Astrocyte (in vitro differentiated cells and primary cell): ENCODE measurements at regions not wholly inside any gene's neighbourhood (a gene's known extent, or its start where the extent isn't known, plus 50 kb on each side); places are given as distances from the start of the nearest gene placed in this dataset.
A peak's percentile ranks its signal among the peaks of the same experiment; 100 is the strongest.
"Not testable (repeated sequence)": the region's sequence is repeated elsewhere in the genome, so short reads cannot be mapped to it uniquely, and the experiment has no call there.

ENCODE experiments used
- DNase-seq: peaks from one replicate; pipeline ENCODE4 v3.0.0-alpha.2; 2010; ENCODE audit warnings: low read depth
- FAIRE-seq: peaks from 2 replicates; lab custom pipeline; 2011; peaks lifted over from hg19 to GRCh38; lab: Jason Lieb, UNC
- H2AFZ ChIP-seq: 2 replicates; pipeline ENCODE4 v1.6.0; 2012; ENCODE audit warnings: low read depth, low read length, inconsistent platforms
- H3K27ac ChIP-seq: 2 replicates; pipeline ENCODE4 v1.5.1; 2011; ENCODE audit warnings: low read depth, low read length, inconsistent platforms
- H3K27me3 ChIP-seq: 2 replicates; pipeline ENCODE4 v1.6.0; 2011; ENCODE audit warnings: low read length, inconsistent platforms; ENCODE audit not compliant: insufficient read depth
- H3K36me3 ChIP-seq: 2 replicates; pipeline ENCODE4 v1.5.1; 2011; ENCODE audit warnings: low read length, inconsistent platforms; ENCODE audit not compliant: insufficient read depth
- H3K4me1 ChIP-seq: 2 replicates; pipeline ENCODE4 v1.5.1; 2011; ENCODE audit warnings: low read length, inconsistent platforms; ENCODE audit not compliant: insufficient read depth
- H3K4me2 ChIP-seq: 2 replicates; pipeline ENCODE4 v1.6.0; 2012; ENCODE audit warnings: low read length, inconsistent platforms
- H3K4me3 ChIP-seq: 2 replicates; pipeline ENCODE4 v1.5.1; 2011; ENCODE audit warnings: low read depth, mild to moderate bottlenecking, low read length, inconsistent platforms; ENCODE audit not compliant: insufficient read depth
- H3K79me2 ChIP-seq: 2 replicates; pipeline ENCODE4 v1.6.0; 2012; ENCODE audit warnings: mild to moderate bottlenecking, low read length, inconsistent platforms; ENCODE audit not compliant: insufficient read depth
- H3K9ac ChIP-seq: 2 replicates; pipeline ENCODE4 v1.6.0; 2012; ENCODE audit warnings: mild to moderate bottlenecking, low read length, inconsistent platforms
- H3K9me3 ChIP-seq: 2 replicates; pipeline ENCODE4 v1.5.1; 2012; ENCODE audit warnings: low read depth, mild to moderate bottlenecking, low read length, inconsistent platforms; ENCODE audit not compliant: insufficient read depth
- H4K20me1 ChIP-seq: 2 replicates; pipeline ENCODE4 v1.6.0; 2012; ENCODE audit warnings: low read length, inconsistent platforms; ENCODE audit not compliant: insufficient read depth
- H3K27ac Mint-ChIP-seq: one replicate; pipeline ENCODE4 v1.8.0; 2021; ENCODE audit warnings: mild to moderate bottlenecking, mixed read lengths; ENCODE audit not compliant: unreplicated experiment
- H3K27me3 Mint-ChIP-seq: one replicate; pipeline ENCODE4 v1.8.0; 2021; ENCODE audit warnings: low read depth, mixed read lengths; ENCODE audit not compliant: unreplicated experiment
- H3K36me3 Mint-ChIP-seq: one replicate; pipeline ENCODE4 v1.8.0; 2021; ENCODE audit warnings: low read depth, mixed read lengths; ENCODE audit not compliant: unreplicated experiment
- H3K4me1 Mint-ChIP-seq: one replicate; pipeline ENCODE4 v1.8.0; 2021; ENCODE audit warnings: low read depth, mixed read lengths; ENCODE audit not compliant: unreplicated experiment
- H3K4me3 Mint-ChIP-seq: one replicate; pipeline ENCODE4 v1.8.0; 2021; ENCODE audit warnings: mild to moderate bottlenecking, moderate library complexity, mixed read lengths; ENCODE audit not compliant: unreplicated experiment
- H3K9me3 Mint-ChIP-seq: one replicate; pipeline ENCODE4 v1.8.0; 2021; ENCODE audit warnings: mild to moderate bottlenecking, mixed read lengths; ENCODE audit not compliant: unreplicated experiment
- CTCF ChIP-seq: IDR thresholded peaks from 2 replicates; pipeline ENCODE4 v1.5.1; 2011; ENCODE audit warnings: low read depth, mild to moderate bottlenecking, inconsistent platforms, low read length, moderate library complexity; ENCODE audit not compliant: insufficient read depth
- EZH2 ChIP-seq: IDR thresholded peaks from 2 replicates; pipeline ENCODE4 v1.6.1; 2012; ENCODE audit warnings: mild to moderate bottlenecking, low read length, inconsistent platforms; ENCODE audit not compliant: insufficient read depth

- no peak overlapping the region for H3K9ac ChIP-seq
- no peak overlapping the region for H3K27ac Mint-ChIP-seq
- TF ChIP-seq EZH2 (no peak), CTCF (no peak)
- no peaks in the 10 kb centered on the region for H3K36me3 Mint-ChIP-seq
- H2AFZ ChIP-seq: no peak overlapping the region
- H3K4me3 Mint-ChIP-seq: no peak overlapping the region
- H3K4me2 ChIP-seq: no peak overlapping the region
- no peaks in the 10 kb centered on the region for H3K79me2 ChIP-seq
- H3K4me1 Mint-ChIP-seq: peaks cover 2% of the 10 kb centered on the region
- peaks cover 1% of the 10 kb centered on the region for H3K27me3 Mint-ChIP-seq
- H3K4me1 ChIP-seq: no peaks in the 10 kb centered on the region
- DNase-seq (no peak), FAIRE-seq (no peak)
- no peaks in the 10 kb centered on the region for H4K20me1 ChIP-seq
- H3K27ac ChIP-seq: no peak overlapping the region
- H3K9me3 Mint-ChIP-seq: no peaks in the 10 kb centered on the region
- no peaks in the 10 kb centered on the region for H3K9me3 ChIP-seq
- H3K36me3 ChIP-seq: no peaks in the 10 kb centered on the region
- no peak overlapping the region for H3K4me3 ChIP-seq
- H3K27me3 ChIP-seq: no peaks in the 10 kb centered on the region
These were observed 320.8 kb downstream of the PCDH20 start for GRCh38 chr13:61094865-61095264.

DNA sequence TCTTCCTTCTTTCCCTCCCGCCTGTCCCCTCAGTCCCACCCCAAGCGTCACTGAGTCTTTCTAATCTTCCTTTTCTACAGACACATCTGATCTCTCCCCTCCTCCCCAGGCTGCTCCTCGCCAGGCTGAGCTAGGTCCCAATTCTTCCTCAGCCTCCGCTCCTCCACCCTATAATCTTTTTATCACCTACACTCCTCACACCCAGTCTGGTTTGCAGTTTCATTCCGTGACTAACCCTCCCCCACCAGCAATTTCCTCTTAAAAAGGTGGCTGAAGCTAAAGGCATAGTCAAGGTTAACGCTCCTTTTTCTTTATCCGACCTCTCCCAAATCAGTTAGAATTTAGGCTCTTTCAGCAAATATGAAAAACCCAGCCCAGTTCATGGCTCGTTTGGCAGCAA lies 325.8 kb downstream of the PCDH20 start:
- not testable (repeated sequence) for H3K27ac Mint-ChIP-seq, H3K27me3 ChIP-seq, H3K4me1 ChIP-seq, DNase-seq, H3K27ac ChIP-seq, H3K4me2 ChIP-seq, H2AFZ ChIP-seq, H3K9me3 Mint-ChIP-seq, H4K20me1 ChIP-seq, H3K36me3 Mint-ChIP-seq, H3K27me3 Mint-ChIP-seq, H3K4me3 ChIP-seq, H3K9ac ChIP-seq, FAIRE-seq, H3K4me3 Mint-ChIP-seq, H3K79me2 ChIP-seq, H3K9me3 ChIP-seq, H3K36me3 ChIP-seq
- peaks cover 17% of the 10 kb centered on the region for H3K4me1 Mint-ChIP-seq

GRCh38 chr13:61086087-61086486 lies 329.6 kb downstream of the PCDH20 start:
- Mint-ChIP-seq H3K9me3 (peaks cover 2% of the 10 kb centered on the region), H3K27ac (peak overlapping the region; percentile 87), H3K27me3 (no peaks in the 10 kb centered on the region), H3K36me3 (no peaks in the 10 kb centered on the region), H3K4me3 (no peak overlapping the region), H3K4me1 (peaks cover 20% of the 10 kb centered on the region)
- peak; percentile 18 for DNase-seq
- no peaks in the 10 kb centered on the region for H3K27me3 ChIP-seq
- no peaks in the 10 kb centered on the region for H3K9me3 ChIP-seq
- no peaks in the 10 kb centered on the region for H3K4me1 ChIP-seq
- H2AFZ ChIP-seq: no peak overlapping the region
- FAIRE-seq: no peak
- no peak for TF ChIP-seq EZH2
- no peak for TF ChIP-seq CTCF
- no peak overlapping the region for H3K9ac ChIP-seq
- H3K79me2 ChIP-seq: no peaks in the 10 kb centered on the region
- no peak overlapping the region for H3K27ac ChIP-seq
- H4K20me1 ChIP-seq: no peaks in the 10 kb centered on the region
- H3K4me3 ChIP-seq: no peak overlapping the region
- H3K4me2 ChIP-seq: no peak overlapping the region
- H3K36me3 ChIP-seq: no peaks in the 10 kb centered on the region
